Stimulated activated CD8-positive, alpha-beta memory T cell treated with anti-CD3 and anti-CD28 coated beads, Interleukin-15, amount 100 ng/mL, for 4 hours (primary cell): ENCODE measurements at regions not wholly inside any gene's neighbourhood (a gene's known extent, or its start where the extent isn't known, plus 50 kb on each side); places are given as distances from the start of the nearest gene placed in this dataset.

Experiments used
- DNase-seq, 2 donors: peaks; one replicate each; pipeline ENCODE4 v3.0.0-alpha.2; 2020; ENCODE audit warnings: low read depth in 2 of 2

- no peak for DNase-seq
Observed at GRCh38 chr3:27861046-27862036, 139.2 kb upstream of the EOMES start.

DNA sequence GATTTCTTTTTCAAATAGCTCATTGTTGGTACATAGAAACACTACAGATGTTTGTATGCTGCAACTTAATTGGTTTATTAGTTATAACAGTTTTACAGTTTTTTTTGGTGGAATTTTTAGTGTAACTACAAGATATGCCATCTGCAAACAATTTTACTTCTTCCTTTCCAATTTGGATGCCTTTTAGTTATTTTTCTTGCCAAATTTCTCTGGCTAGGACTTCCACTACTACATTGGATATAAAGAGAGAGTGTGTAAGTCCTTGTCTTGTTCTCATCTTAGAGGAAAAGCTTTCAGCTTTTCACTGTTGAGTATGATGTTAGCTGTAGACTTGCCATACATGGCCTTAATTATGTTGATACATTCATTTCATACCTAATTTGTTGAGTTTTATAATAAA, 143.6 kb upstream of the EOMES start:
- no peak for DNase-seq

- DNase-seq, result no peak
Observed at GRCh38 chr3:27869152-27869551, 147.0 kb upstream of the EOMES start.

DNA sequence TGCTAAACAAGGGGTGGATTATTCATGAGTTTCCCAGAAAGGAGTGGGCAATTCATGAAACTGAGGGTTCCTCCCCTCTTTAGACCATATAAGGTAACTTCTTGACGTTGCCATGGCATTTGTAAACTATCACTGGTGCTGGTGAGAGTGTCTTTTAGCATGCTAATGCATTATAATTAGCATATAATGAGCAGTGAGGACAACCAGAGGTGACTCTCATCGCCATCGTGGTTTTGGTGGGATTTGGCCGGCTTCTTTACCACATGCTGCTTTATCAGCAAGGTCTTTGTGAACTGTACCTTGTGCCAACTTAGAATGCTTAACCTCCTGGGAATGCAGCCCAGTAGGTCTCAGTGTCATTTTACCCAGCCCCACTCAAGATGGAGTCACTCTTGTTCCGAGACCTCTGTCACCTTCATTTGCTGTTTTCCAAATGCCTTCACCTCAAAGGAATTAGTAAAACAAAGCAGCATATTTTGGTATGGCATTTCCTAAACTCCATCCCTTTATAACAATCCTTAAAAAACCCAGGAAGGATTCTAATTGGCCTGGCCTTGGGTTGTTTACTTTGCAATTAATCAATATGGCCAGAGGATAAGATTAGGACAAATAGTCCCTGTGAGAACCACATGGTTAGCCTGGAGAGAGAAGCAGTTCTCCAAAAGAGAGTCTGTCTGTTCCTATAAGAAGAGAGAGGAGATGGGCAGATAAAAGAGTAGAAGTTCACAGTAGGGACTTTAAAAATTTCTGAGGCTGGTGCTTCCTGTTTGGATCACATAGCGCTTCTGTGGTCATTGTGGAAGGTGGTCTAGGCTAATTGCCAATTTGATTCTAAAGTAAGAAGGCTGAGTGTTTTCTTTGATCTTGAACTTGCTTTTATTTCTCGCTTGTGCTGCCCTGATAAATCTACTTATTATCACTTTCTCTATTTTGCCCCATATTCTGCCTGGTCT, 155.2 kb upstream of the EOMES start:
- DNase-seq, result no peak

- no peak for DNase-seq
Observed at GRCh38 chr3:27878014-27878383, 155.9 kb upstream of the EOMES start.

GRCh38 chr3:27880969-27881892, 159.1 kb upstream of the EOMES start:
- DNase-seq, result peak in 1 of 2 donors; percentile 8

DNA sequence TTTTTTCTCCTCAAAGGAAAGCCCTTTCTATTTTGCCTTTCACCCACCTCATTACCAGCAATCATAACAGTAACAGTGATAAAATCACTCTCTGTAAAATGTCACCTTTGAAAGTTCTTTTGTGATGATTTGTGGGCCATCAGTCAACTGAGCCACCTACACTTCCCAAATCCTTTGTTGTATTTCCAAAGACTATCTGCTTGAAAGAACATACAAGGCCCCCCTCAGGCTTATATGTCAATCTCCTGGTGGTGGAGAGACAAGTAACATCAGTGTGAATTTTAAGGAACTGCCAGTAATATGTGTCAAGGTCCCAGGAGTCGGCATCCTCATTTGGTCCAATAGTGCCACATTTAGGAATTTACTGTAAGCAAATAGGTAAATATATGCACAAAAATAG, 161.1 kb upstream of the EOMES start:
- no peak for DNase-seq

GRCh38 chr3:27885641-27886040, 163.5 kb upstream of the EOMES start:
- DNase-seq, result no peak

- DNase-seq, result no peak
Observed at GRCh38 chr3:27888562-27888961, 166.4 kb upstream of the EOMES start.

- DNase-seq, result no peak
Observed at GRCh38 chr3:27889745-27890144, 167.6 kb upstream of the EOMES start.

DNA sequence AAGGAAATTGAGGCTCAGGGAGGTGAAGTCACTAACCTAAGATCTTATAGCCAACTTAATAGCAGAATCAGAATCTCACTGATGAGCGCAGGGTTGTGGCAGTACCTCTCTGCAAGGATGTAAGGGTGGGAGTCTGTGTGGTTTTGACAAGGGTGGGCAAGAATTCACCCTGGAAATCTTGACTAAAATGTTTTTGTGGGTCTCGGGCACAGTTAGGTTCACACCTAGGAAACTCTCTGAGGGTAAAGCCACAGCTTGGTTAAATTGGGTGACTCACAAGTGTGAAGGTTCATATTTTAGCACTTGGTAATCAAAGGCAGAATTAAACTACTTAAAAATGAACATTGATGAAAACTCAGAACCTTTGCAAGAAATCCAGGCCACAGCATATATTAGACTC, 178.2 kb upstream of the EOMES start:
- peak; percentile 15 to 39 for DNase-seq

GRCh38 chr3:27903446-27903845, 181.3 kb upstream of the EOMES start:
- no peak for DNase-seq

DNA sequence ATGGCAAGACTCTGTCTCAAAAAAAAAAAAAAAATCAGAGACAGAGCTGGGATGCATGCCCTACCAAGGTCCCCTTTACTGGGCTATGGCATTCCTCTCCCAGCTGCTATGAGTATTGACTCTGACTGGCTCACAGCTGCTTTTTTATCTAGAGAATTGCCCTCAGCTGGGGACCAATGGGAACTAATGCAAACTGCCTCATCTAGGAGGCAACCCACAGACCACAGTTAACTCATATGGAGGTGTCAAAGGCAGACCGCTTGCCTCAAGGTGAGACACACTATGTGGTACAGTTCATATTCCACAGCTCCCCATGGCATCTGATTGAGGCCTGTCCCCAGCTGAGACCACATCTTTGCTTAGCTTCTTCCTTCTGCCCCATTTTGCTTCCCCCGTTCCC, 183.5 kb upstream of the EOMES start:
- DNase-seq, result peak; percentile 8 to 19

GRCh38 chr3:27907148-27907547, 185.0 kb upstream of the EOMES start:
- no peak for DNase-seq

DNA sequence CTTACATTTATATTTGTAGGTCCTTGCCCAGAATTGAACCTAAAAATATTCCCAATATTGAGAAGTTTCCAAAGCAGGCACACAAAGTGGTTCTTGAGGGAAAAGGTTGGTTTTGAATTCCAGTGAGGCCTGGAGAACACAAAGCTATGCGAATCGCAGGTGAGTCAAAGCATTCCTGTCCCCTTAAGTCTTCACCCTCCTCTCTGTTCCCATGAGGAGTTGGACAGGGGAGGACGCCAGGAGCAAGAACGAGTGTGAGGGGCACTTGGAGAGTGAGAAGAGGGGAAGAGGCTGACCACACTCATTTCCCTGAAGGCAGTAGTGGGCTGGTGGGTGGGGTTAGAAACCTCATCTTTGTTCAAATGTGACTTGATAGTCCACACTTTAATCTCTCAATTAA, 185.8 kb upstream of the EOMES start:
- DNase-seq, result no peak

DNA sequence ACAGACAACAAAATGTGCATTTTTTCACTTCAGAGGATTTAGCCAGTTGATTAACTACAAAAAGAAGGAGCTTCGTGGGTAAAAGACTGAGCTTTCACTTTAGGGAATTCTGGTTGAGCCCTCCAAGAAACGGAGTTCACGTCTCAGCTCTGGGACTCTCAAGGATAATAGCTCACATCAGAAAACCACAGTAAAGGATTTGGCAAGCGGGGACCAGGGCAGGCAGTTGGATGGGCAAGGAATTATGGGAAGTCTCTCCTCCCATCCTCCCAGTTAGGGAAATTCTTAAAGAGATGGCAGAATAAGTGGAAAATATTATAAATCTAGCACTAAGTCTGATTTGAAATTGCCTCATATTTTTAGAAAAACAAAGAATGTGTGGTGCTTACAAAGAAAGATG, 188.3 kb upstream of the EOMES start:
- DNase-seq, result no peak

DNA sequence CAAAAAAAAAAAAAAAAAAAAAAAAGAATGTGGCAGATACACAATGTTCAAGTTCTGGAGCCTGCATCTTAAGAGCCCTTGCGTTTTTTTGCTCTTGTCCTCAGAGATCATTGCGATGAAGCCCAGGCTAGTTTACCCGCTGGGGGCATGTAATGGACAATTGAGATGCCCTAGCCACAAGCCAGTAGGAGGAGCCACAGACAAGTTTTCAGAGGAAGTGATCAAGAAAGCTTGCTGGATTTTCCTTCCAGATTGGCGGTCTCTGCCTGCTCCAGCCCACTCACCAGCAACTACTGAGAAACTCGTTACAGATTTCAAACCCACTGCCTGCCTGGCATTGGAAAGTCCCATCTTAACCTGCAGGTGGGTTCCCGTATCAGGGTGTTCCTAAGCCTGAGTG, 192.1 kb upstream of the EOMES start:
- no peak for DNase-seq

GRCh38 chr3:27923349-27924068, 201.4 kb upstream of the EOMES start:
- no peak for DNase-seq

DNA sequence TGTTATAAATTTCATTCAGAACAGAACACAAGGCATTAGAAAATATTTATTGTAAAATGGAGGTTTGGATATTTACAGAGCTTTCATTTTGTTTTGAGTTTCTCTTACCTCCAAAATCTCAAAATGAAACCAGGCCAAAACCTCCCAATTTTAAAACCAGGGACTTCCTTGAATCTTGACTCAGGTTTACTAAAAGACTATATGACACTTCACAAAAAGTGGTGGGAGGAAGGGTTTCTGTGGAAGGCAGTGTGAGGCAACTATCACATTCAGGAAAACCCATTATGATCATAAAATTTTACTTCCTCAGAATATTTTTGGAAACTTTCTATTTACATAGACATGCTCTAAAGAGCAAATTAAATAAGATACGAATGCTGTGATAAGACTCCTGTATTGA, 205.8 kb upstream of the EOMES start:
- DNase-seq, result no peak

GRCh38 chr3:27930052-27930602, 208.0 kb upstream of the EOMES start:
- no peak for DNase-seq
